HG02623 (cell line): ENCODE measurements at regions not wholly inside any gene's neighbourhood (a gene's known extent, or its start where the extent isn't known, plus 50 kb on each side); places are given as distances from the start of the nearest gene placed in this dataset.
"Not testable (repeated sequence)": the region's sequence is repeated elsewhere in the genome, so short reads cannot be mapped to it uniquely, and the experiment has no call there.

Source experiments
- ATAC-seq: cut with Tn5 transposase; IDR thresholded peaks from one replicate; pipeline ENCODE4 v1.9.1; 2021; ENCODE audit warnings: moderate library complexity; ENCODE audit not compliant: unreplicated experiment

GRCh38 chr3:89912031-89912430 lies 804.6 kb downstream of the EPHA3 start:
- ATAC-seq, result no peak

DNA sequence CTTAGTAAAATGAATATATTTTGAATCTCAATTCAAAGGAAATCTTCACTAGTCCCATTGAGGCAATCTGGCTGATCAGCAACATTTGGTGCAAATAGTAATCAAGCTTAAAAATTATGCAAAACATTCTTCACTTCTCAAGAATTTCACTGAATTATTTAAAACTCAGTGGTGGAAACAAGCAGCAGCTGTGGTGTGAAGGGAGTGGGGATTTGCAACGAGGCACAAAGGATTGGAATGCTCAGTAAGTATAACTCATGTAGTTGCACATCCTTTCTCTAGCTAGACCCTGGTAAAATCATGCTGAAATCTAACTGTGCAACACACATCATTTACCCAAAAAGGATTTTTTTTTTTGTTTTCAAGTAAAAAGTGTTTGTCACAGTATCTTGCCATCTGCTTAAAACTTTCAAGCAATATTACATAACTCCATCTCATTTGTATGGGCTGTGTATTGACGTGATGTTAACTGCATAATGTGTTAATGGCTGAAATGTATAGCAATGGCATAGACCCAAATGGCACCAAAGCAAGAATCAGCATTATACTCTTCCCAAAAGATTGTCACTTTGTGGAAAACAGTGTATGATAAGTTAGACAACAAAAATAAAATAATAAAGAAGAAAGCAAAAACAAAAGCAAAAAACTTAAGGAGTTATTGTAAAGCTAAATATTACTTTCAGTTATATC lies 816.6 kb downstream of the EPHA3 start:
- no peak for ATAC-seq

DNA sequence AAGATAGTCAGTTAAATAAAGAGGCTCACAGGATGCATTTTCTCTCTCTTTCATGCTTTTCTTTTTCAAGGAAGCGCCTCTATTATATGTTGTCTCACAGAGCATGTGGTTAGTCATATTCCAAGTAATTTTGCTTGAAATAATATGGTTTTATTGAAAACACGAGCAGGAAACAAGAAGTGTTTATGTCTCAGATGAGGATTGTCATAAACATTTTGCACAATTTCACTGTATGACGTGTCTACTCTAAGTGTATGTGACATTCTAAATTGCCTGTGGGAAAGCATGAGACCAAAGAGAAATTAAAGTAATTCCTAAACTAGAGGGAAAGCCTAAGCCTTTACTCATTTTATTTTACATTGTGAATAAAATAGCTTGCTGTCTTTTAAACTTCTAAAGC lies 818.6 kb downstream of the EPHA3 start:
- ATAC-seq, result no peak

- no peak for ATAC-seq
Observed at GRCh38 chr3:89932882-89933281, 825.5 kb downstream of the EPHA3 start.

GRCh38 chr3:89944461-89944860 lies 837.0 kb downstream of the EPHA3 start:
- ATAC-seq, result not testable (repeated sequence)

GRCh38 chr3:89946884-89947283 lies 839.5 kb downstream of the EPHA3 start:
- no peak for ATAC-seq

GRCh38 chr3:89947337-89947954 lies 840.0 kb downstream of the EPHA3 start:
- ATAC-seq, result no peak

GRCh38 chr3:89948008-89948407 lies 840.6 kb downstream of the EPHA3 start:
- ATAC-seq, result no peak

DNA sequence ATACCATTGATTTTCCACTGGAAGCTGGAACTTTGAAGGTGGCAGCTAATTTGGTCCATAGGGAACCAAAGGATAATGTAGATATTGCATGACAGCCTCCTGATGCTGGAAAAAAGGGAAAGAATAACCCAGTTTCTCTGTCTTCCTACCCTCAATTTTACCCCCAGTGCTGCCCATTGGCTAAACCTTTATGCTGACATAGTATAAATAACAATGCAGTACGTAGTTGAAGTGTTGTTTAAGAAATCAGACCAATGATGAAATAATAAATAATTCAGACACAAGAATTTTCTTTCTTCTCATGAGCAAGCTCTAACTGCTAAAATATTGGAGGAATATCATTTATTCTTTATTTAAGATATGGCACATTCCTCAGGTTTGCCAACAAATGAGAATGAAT lies 843.4 kb downstream of the EPHA3 start:
- ATAC-seq, result no peak

- ATAC-seq, result no peak
Observed at GRCh38 chr3:89954137-89954536, 846.7 kb downstream of the EPHA3 start.

DNA sequence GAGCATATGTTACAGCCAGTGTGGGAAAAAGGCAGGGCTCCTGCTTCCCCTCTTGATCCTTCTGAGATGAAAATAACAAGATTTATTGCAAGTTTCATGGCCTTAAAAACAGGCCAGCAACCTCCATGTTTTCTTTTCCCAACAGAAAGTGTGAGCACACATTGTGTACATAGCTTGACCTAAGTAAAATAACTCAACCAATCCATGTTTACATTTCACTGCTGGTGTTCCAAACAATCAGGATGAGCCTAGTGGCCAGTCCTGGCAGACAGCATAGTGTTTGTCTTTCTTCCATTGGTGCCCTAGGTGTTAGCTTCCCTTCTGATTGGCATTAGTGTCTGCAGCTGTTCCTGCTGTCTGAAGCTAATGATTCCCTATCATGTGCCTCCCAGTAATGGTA lies 847.7 kb downstream of the EPHA3 start:
- no peak for ATAC-seq

DNA sequence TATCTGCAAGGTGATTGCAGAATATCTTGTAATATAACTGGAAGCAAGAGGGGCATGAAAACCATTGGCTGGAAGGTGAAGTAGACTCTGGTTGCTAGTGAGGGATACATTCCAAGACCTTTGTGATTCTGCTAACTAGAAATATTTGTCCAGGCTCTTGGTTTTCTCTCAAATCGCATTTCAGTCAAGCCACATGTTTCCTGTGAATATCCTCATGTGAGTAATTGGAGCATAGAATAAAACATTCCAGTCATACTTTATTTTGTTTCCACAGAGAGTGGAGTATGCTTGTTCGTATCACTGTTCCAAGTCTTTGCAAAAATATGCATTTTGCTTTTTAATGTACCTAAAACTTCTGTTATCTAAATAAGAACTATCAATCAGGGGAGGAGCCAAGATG lies 850.0 kb downstream of the EPHA3 start:
- ATAC-seq, result no peak

GRCh38 chr3:89958163-89958562 lies 850.7 kb downstream of the EPHA3 start:
- ATAC-seq, result not testable (repeated sequence)

DNA sequence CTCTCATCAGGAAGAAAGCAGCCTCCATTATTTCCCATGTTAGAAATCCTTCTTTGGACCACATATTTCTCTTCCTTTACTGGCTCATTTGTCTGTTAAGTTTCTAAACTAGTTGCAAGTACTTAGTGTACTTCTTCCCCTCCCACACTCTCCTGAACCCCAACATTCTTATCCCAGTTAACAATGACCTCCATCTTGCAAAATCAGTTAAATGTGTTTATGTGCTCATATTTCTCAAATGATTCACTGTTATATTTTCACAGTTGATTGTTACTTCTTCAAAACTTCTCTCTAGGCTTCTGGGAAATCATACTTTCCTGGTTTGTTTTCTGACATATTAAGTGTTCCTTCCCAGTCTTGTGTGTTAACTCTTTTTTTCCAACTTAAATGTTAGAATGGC lies 856.9 kb downstream of the EPHA3 start:
- no peak for ATAC-seq

DNA sequence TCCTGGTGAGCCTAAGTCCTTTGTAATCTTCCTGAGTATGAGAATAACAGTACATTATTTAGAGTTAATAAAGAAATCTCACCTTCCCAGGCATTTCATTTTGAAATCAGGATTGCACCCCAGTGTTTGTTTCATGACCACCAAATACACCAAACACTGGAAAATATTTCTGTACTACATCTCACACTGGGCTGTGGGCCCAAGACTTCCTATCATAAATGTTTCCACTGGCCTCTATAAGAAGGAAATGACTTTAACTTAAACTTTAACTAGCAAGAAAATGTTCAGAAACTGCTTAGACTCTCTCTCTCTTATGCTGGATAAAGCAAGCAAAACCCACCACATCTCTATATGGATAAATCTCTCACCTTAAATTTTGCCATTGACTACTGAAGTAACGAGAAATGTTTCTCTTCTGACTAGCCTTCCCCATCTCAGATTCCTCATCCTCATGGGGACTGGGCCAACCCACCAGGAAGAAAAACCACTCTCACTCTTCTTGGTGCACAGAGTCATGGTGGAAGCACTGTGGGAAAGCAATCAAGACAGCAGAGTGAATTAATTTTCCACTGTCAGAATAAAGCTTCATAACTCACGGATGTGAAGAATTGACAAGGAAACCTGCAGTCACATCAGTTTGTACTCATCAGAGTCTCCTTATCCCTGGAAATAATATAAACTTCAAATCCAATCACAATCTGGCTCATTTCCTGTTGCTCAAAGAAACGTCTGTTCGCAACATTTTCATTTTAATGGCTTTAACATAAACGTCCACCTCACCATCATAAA lies 859.6 kb downstream of the EPHA3 start:
- ATAC-seq, result no peak

GRCh38 chr3:89971329-89971728 lies 863.9 kb downstream of the EPHA3 start:
- no peak for ATAC-seq

DNA sequence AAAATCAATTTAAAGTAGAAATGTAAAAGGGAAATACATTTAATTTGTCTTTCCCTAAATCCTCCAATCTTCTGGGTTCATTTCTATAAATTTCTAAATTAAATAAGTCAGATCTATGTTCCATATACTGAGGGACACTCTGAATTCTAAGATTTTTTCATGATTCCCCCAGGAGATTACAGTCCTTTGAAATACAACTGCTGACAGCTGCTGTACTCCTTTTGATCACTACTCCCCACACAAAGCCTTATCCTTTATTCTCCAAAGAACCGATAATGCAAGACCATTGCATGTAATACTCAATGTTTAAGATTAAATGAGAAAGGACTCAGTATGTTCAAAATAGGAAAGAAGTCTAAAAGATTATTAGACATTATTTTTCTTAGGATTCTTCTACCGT lies 865.7 kb downstream of the EPHA3 start:
- no peak for ATAC-seq

- no peak for ATAC-seq
Observed at GRCh38 chr3:89974903-89975519, 867.6 kb downstream of the EPHA3 start.

DNA sequence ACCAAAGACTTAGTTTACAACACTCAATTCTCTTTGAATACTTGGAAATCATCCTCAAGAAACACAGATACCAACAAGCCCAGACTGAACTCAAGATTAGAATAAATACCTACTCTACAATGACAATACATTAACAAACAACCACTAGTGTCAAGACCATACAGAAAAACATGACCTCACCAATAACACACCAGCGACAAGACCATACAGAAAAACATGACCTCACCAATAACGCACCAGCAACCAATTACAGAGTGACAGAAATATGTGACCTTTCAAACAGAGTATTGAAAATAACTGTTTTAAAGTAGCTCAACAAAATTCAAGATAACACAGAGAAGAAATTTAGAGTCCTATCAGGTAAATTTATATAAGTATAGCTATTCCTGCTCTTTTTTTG lies 876.0 kb downstream of the EPHA3 start:
- no peak for ATAC-seq

DNA sequence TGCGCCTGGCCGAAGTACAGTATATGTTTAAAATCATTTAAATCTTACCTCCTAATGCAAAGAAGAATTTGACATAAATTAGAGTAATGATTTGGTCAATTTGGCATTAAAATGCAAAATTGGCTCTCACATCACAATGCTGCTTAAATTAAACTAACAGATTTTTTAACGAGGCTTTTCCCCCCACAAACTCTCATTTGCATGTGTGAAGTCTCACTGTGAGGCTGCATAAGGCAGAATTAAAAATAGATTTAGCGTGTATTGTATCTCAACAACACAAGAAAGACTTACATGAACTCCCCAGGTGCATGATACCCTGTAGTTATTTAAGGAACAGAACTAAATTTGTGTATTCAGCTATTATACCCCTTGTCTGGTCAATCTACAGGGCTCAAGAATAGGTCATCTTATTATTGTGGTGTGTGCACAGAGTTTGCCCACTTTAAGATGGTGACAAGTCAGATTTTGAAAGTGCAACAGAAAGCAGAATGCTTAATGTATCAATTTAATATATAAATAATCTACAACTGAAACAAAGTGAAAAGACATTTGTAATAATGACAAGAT lies 897.9 kb downstream of the EPHA3 start:
- ATAC-seq, result no peak

- ATAC-seq, result no peak
Observed at GRCh38 chr3:90007778-90008499, 900.5 kb downstream of the EPHA3 start.
